PFSK-1 (cell line): ENCODE measurements at regions not wholly inside any gene's neighbourhood (a gene's known extent, or its start where the extent isn't known, plus 50 kb on each side); places are given as distances from the start of the nearest gene placed in this dataset.

ENCODE experiments used
- FOXP2 ChIP-seq: optimal IDR thresholded peaks from 2 replicates; pipeline ENCODE3; 2011; ENCODE audit warnings: borderline replicate concordance, control low read depth, inconsistent platforms; ENCODE audit not compliant: insufficient read depth; ENCODE audit errors: extremely low read length, extremely low read depth
- POLR2AphosphoS5 ChIP-seq: IDR thresholded peaks from 2 replicates; pipeline ENCODE4 v1.6.1; 2012; ENCODE audit warnings: low read depth, mild to moderate bottlenecking, control low read depth, low read length, moderate library complexity
- SIN3A ChIP-seq: IDR thresholded peaks from 2 replicates; pipeline ENCODE4 v1.6.1; 2012; ENCODE audit warnings: mild to moderate bottlenecking, low read length, moderate library complexity, borderline replicate concordance; ENCODE audit not compliant: insufficient read depth
- TAF1 ChIP-seq: IDR thresholded peaks from 2 replicates; pipeline ENCODE4 v1.6.1; 2012; ENCODE audit warnings: low read length, control low read depth, borderline replicate concordance; ENCODE audit not compliant: insufficient read depth
- TF ChIP-seq, protein P1 (sequence below), 2 experiments: IDR thresholded peaks; 2 replicates each; pipeline versions ENCODE4 v1.6.1 to v1.8.0; 2011 to 2012; ENCODE audit warnings: low read depth in 2 of 2, low read length in 2 of 2, control low read depth in 1 of 2, inconsistent platforms in 1 of 2, mild to moderate bottlenecking in 1 of 2, moderate library complexity in 1 of 2; ENCODE audit not compliant: insufficient read depth in 1 of 2

DNA sequence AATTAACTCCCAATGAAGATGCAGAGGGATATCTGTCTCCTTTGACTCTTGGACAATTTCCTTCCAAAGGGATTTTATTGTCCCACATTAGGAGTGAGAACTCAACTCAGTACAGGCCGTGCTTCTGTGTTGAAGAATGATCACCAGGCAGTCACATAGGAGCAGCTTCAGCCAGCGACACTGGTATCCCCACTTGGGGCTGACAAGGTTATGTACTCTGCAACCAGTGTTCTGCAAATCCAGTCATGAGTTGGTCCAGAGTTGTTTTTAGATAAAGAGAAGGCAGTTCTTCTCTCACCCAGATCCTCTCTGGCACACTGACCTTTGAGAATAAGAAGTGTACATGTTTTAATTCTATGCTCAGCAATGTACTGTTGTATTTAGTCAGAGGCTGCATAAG, 415.8 kb downstream of the SETD4 start:
- TF ChIP-seq FOXP2 (no peak), POLR2AphosphoS5 (no peak), SIN3A (no peak), TAF1 (no peak)
- TF ChIP-seq, protein P1, sequence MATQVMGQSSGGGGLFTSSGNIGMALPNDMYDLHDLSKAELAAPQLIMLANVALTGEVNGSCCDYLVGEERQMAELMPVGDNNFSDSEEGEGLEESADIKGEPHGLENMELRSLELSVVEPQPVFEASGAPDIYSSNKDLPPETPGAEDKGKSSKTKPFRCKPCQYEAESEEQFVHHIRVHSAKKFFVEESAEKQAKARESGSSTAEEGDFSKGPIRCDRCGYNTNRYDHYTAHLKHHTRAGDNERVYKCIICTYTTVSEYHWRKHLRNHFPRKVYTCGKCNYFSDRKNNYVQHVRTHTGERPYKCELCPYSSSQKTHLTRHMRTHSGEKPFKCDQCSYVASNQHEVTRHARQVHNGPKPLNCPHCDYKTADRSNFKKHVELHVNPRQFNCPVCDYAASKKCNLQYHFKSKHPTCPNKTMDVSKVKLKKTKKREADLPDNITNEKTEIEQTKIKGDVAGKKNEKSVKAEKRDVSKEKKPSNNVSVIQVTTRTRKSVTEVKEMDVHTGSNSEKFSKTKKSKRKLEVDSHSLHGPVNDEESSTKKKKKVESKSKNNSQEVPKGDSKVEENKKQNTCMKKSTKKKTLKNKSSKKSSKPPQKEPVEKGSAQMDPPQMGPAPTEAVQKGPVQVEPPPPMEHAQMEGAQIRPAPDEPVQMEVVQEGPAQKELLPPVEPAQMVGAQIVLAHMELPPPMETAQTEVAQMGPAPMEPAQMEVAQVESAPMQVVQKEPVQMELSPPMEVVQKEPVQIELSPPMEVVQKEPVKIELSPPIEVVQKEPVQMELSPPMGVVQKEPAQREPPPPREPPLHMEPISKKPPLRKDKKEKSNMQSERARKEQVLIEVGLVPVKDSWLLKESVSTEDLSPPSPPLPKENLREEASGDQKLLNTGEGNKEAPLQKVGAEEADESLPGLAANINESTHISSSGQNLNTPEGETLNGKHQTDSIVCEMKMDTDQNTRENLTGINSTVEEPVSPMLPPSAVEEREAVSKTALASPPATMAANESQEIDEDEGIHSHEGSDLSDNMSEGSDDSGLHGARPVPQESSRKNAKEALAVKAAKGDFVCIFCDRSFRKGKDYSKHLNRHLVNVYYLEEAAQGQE (IDR thresholded peaks at IDR 0.05; ENCODE audit: insufficient read depth in 1 of 2, low read depth in 2 of 2, low read length in 2 of 2) = no peak

DNA sequence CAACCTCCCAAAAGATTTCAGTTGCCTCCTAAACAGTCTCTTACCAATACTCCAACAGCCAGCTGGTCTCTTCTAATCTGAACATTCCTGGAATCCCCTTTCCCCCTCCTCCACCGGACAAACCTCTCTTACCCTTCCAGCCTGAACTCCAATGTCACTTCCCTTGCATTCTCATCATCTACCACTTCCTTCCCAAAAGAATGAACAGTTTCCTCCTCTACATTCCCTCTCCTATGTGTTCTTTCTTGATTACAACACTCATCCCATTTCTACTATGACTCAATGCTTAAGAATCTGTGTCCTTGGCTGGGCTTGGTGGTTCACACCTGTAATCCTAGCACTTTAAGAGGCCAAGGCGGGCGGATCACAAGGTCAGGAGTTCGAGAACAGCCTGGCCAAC, 417.1 kb downstream of the SETD4 start:
- no peak for TF ChIP-seq TAF1
- TF ChIP-seq SIN3A = no peak
- TF ChIP-seq, protein P1 (IDR thresholded peaks at IDR 0.05; ENCODE audit: insufficient read depth in 1 of 2, low read depth in 2 of 2, low read length in 2 of 2) = no peak
- no peak for TF ChIP-seq POLR2AphosphoS5
- no peak for TF ChIP-seq FOXP2

DNA sequence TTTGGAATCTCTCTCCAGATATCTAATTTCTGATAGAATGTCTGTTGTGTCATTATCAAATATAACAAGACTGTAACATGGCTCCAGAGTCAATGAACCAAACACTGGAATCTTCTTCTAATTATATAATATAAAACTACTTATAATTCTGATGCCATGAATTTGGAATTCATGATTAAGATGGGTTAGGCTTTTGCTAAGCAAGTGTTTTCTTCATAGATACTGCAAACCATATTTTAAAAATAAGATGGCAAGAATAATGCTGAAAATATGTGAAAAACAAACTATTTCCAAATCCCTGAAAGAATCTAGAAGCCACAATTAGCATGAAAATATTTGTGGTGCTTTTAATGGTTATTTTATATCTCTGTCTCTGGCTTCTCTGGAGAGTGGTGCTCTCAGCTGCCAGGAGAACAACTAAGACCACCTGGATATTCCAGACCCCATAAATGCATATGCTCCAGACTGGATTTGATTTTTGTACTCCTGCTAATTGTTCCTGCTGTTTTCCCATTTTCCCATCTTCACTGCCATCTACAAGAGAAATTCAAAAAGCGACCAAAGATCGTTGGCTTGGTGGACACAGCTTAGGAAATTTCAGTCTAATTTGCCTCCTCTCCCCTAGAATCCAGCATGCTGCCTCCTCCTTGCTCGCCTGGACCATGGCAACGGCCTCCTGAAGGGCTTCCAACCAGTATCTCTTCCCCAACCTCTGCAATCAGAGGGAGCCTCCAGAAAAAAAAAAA, 418.9 kb downstream of the SETD4 start:
- TF ChIP-seq, protein P1 (IDR thresholded peaks at IDR 0.05; ENCODE audit: insufficient read depth in 1 of 2, low read depth in 2 of 2, low read length in 2 of 2) = no peak
- TF ChIP-seq SIN3A (no peak), POLR2AphosphoS5 (no peak), TAF1 (no peak), FOXP2 (no peak)

DNA sequence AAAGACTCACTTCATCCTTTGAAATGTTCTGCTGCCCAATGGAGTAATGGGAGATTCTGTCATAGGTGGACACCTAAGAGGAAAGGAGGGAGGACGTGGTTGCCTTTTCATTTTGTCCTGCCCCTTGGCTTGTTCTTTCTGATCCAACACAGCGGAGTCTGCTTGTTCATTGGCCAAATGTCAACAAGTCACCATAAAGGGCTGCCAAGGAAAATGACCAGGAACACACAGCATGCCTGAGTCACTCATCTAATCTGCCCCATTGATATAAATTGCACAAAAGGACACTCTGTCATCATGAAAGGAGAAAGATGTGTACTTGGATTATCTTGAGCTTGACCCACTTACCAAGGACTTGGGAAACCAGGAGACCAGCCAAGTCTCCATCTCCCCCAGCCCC, 422.9 kb downstream of the SETD4 start:
- TF ChIP-seq, protein P1 (IDR thresholded peaks at IDR 0.05; ENCODE audit: insufficient read depth in 1 of 2, low read depth in 2 of 2, low read length in 2 of 2) = no peak
- TF ChIP-seq POLR2AphosphoS5 (no peak), SIN3A (no peak), TAF1 (no peak), FOXP2 (no peak)

DNA sequence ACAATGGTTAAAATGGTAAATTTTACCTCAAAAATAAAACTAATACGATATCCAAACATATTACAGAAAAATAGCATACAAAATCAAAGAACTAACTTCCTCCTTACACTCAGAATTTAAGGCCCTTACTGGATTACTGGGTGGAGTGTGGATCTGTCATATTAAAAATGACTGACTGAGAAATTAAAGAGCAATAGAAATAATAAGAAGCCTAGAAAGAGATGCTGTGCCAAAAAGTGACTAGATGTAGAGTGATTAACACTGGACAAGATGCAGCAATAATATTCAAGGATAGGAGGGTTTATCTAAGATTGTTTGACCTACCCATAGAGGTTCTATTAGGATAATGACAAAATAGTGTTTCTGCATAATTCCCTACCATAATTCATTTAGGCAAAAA, 424.3 kb downstream of the SETD4 start:
- TF ChIP-seq FOXP2 = no peak
- TF ChIP-seq, protein P1 (IDR thresholded peaks at IDR 0.05; ENCODE audit: insufficient read depth in 1 of 2, low read depth in 2 of 2, low read length in 2 of 2) = no peak
- TF ChIP-seq POLR2AphosphoS5 = no peak
- TF ChIP-seq TAF1 = no peak
- TF ChIP-seq SIN3A = no peak
